AG08396 (cell line): ENCODE measurements at regions not wholly inside any gene's neighbourhood (a gene's known extent, or its start where the extent isn't known, plus 50 kb on each side); places are given as distances from the start of the nearest gene placed in this dataset.
"Not testable (repeated sequence)": the region's sequence is repeated elsewhere in the genome, so short reads cannot be mapped to it uniquely, and the experiment has no call there.

Source experiments
- DNase-seq: peaks from one replicate; pipeline ENCODE4 v3.0.0; 2012; ENCODE audit warnings: low spot score, mixed read lengths

- no peak for DNase-seq
Observed at GRCh38 chr10:25867321-25867720, 66.7 kb upstream of the MYO3A start.

- no peak for DNase-seq
Observed at GRCh38 chr10:25869067-25869591, 64.9 kb upstream of the MYO3A start.

- DNase-seq: no peak
Observed at GRCh38 chr10:25869609-25870008, 64.4 kb upstream of the MYO3A start.

GRCh38 chr10:25874402-25874801 lies 59.6 kb upstream of the MYO3A start:
- not testable (repeated sequence) for DNase-seq

- DNase-seq: peak; percentile 26
Observed at GRCh38 chr10:25875556-25876165, 58.4 kb upstream of the MYO3A start.

GRCh38 chr10:25877296-25877695 lies 56.7 kb upstream of the MYO3A start:
- DNase-seq: no peak
